Gastroesophageal sphincter (tissue), 3 donors: ENCODE measurements at regions not wholly inside any gene's neighbourhood (a gene's known extent, or its start where the extent isn't known, plus 50 kb on each side); places are given as distances from the start of the nearest gene placed in this dataset.

Experiments used
- CTCF ChIP-seq, 4 experiments: fragments of 200-600 bp in 2 of 4; fragments of 450-650 bp in 2 of 4; sonication (generic) in 1 of 4; IDR thresholded peaks; one replicate each; pipeline ENCODE4 v1.5.1; 2017 to 2019; ENCODE audit warnings: antibody characterized with exemption in 4 of 4, mild to moderate bottlenecking in 2 of 4, moderate library complexity in 2 of 4
- EP300 ChIP-seq: sonication (generic); formaldehyde crosslinking; IDR thresholded peaks from one replicate; pipeline ENCODE4 v1.6.1; 2017; ENCODE audit warnings: antibody characterized with exemption, mild to moderate bottlenecking
- POLR2A ChIP-seq, 2 donors: fragments of 450-650 bp; IDR thresholded peaks; one replicate each; pipeline ENCODE4 v1.6.1; 2017; ENCODE audit warnings: antibody characterized with exemption in 2 of 2, mild to moderate bottlenecking in 2 of 2, moderate library complexity in 1 of 2
- POLR2AphosphoS5 ChIP-seq: sonication (generic); formaldehyde crosslinking; IDR thresholded peaks from one replicate; pipeline ENCODE4 v1.6.1; 2017; ENCODE audit warnings: antibody characterized with exemption

- TF ChIP-seq CTCF (IDR thresholded peaks at IDR 0.05) = no peak
- TF ChIP-seq POLR2A (IDR thresholded peaks at IDR 0.05) = no peak
- TF ChIP-seq POLR2AphosphoS5 = no peak
- no peak for TF ChIP-seq EP300
Measured at GRCh38 chr14:86639146-86639545, 1109.2 kb downstream of the FLRT2 start.
